ENCODE measurements at regions not wholly inside any gene's neighbourhood (a gene's known extent, or its start where the extent isn't known, plus 50 kb on each side); places are given as distances from the start of the nearest gene placed in this dataset.

DNA sequence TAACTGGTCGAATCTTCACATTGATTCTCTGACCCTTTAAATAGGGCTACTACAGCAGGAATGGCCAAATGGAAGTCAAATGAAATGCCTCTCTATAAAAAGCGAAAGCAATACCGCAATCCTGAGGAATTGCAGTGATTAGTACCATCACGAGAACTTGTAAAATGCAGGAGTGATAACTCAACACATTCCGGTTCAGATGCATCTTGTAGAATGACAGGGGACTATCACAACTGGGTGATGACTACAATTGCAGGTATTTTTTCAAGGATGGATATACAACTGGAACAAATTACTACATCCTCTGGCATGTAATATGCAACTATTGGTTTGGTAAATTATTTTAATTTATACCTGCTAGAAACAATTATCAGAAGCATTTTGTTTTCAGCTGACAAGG, 140.4 kb downstream of the PCDH20 start:
- no peak for TF ChIP-seq EZH2 (IDR thresholded peaks at IDR 0.05; ENCODE audit: borderline replicate concordance)
- TF ChIP-seq, protein P1, sequence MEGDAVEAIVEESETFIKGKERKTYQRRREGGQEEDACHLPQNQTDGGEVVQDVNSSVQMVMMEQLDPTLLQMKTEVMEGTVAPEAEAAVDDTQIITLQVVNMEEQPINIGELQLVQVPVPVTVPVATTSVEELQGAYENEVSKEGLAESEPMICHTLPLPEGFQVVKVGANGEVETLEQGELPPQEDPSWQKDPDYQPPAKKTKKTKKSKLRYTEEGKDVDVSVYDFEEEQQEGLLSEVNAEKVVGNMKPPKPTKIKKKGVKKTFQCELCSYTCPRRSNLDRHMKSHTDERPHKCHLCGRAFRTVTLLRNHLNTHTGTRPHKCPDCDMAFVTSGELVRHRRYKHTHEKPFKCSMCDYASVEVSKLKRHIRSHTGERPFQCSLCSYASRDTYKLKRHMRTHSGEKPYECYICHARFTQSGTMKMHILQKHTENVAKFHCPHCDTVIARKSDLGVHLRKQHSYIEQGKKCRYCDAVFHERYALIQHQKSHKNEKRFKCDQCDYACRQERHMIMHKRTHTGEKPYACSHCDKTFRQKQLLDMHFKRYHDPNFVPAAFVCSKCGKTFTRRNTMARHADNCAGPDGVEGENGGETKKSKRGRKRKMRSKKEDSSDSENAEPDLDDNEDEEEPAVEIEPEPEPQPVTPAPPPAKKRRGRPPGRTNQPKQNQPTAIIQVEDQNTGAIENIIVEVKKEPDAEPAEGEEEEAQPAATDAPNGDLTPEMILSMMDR (IDR thresholded peaks at IDR 0.05; ENCODE audit: poor library complexity): no peak
- no peak for TF ChIP-seq EZH2phosphoT487 (IDR thresholded peaks at IDR 0.05; ENCODE audit: low read depth, severe bottlenecking, unreplicated experiment)

Measured in hepatocyte (in vitro differentiated cells).